ENCODE measurements at regions not wholly inside any gene's neighbourhood (a gene's known extent, or its start where the extent isn't known, plus 50 kb on each side); places are given as distances from the start of the nearest gene placed in this dataset.

GRCh38 chr1:172951730-172952365, 98.9 kb downstream of the TNFSF18 start:
- in situ Hi-C loops (cut with MboI; ENCODE audit: low sequenced_read_pairs, unreplicated experiment) = no loop called here
- no peak for TF ChIP-seq CTCF (IDR thresholded peaks at IDR 0.05; ENCODE audit: borderline replicate concordance, control extremely low read depth, extremely low read depth, insufficient read depth, missing control alignments)
- DNase-seq (ENCODE audit: low spot score) = no peak

- no peak for TF ChIP-seq CTCF (IDR thresholded peaks at IDR 0.05; ENCODE audit: borderline replicate concordance, control extremely low read depth, extremely low read depth, insufficient read depth, missing control alignments)
- in situ Hi-C loops (cut with MboI; ENCODE audit: low sequenced_read_pairs, unreplicated experiment) = no loop called here
These were observed 98.2 kb downstream of the TNFSF18 start for GRCh38 chr1:172952516-172952915.

GRCh38 chr1:172954476-172955150, 96.1 kb downstream of the TNFSF18 start:
- in situ Hi-C loops (cut with MboI; ENCODE audit: low sequenced_read_pairs, unreplicated experiment) = no loop called here

More at GRCh38 chr1:172952516-172952915, 98.2 kb downstream of the TNFSF18 start:
- DNase-seq (ENCODE audit: low spot score) = no peak

GRCh38 chr1:172955161-172955815, 95.5 kb downstream of the TNFSF18 start:
- no peak for DNase-seq (ENCODE audit: low spot score)
- no peak for TF ChIP-seq CTCF (IDR thresholded peaks at IDR 0.05; ENCODE audit: borderline replicate concordance, control extremely low read depth, extremely low read depth, insufficient read depth, missing control alignments)
- in situ Hi-C loops (cut with MboI; ENCODE audit: low sequenced_read_pairs, unreplicated experiment) = no loop called here

More at GRCh38 chr1:172954476-172955150, 96.1 kb downstream of the TNFSF18 start:
- no peak for DNase-seq (ENCODE audit: low spot score)
- no peak for TF ChIP-seq CTCF (IDR thresholded peaks at IDR 0.05; ENCODE audit: borderline replicate concordance, control extremely low read depth, extremely low read depth, insufficient read depth, missing control alignments)

GRCh38 chr1:172956871-172957270, 93.9 kb downstream of the TNFSF18 start:
- in situ Hi-C loops (cut with MboI; ENCODE audit: low sequenced_read_pairs, unreplicated experiment) = no loop called here
- TF ChIP-seq CTCF (IDR thresholded peaks at IDR 0.05; ENCODE audit: borderline replicate concordance, control extremely low read depth, extremely low read depth, insufficient read depth, missing control alignments) = no peak
- DNase-seq (ENCODE audit: low spot score) = no peak

GRCh38 chr1:172957491-172957890, 93.2 kb downstream of the TNFSF18 start:
- DNase-seq (ENCODE audit: low spot score) = no peak
- in situ Hi-C loops (cut with MboI; ENCODE audit: low sequenced_read_pairs, unreplicated experiment) = no loop called here
- TF ChIP-seq CTCF (IDR thresholded peaks at IDR 0.05; ENCODE audit: borderline replicate concordance, control extremely low read depth, extremely low read depth, insufficient read depth, missing control alignments) = no peak
